HepG2 (cell line): ENCODE measurements at regions not wholly inside any gene's neighbourhood (a gene's known extent, or its start where the extent isn't known, plus 50 kb on each side); places are given as distances from the start of the nearest gene placed in this dataset.
A peak's percentile ranks its signal among the peaks of the same experiment; 100 is the strongest.

Experiments
- CBX1 ChIP-seq: IDR thresholded peaks from one replicate; pipeline ENCODE4 v1.6.1; 2016; ENCODE audit warnings: antibody characterized with exemption, low read depth
- FIP1L1 ChIP-seq: fragments of 200-400 bp; formaldehyde crosslinking; IDR thresholded peaks from 2 replicates; pipeline ENCODE4 v1.6.1; 2018; ENCODE audit warnings: low read depth, mild to moderate bottlenecking, low read length, moderate library complexity, borderline replicate concordance; ENCODE audit not compliant: insufficient read depth
- KLF11 ChIP-seq: IDR thresholded peaks from 2 replicates; pipeline ENCODE4 v1.6.1; 2016; ENCODE audit warnings: missing compliant biosample characterization
- NFKBIZ ChIP-seq: IDR thresholded peaks from 2 replicates; pipeline ENCODE4 v1.6.1; 2018; ENCODE audit warnings: missing genetic modification reagents, missing compliant biosample characterization
- POLR2G ChIP-seq: fragments of 200-400 bp; formaldehyde crosslinking; IDR thresholded peaks from 2 replicates; pipeline ENCODE4 v1.6.1; 2018; ENCODE audit warnings: mild to moderate bottlenecking, low read depth, low read length, moderate library complexity
- SMYD3 ChIP-seq: sonication (generic); formaldehyde crosslinking; IDR thresholded peaks from 2 replicates; pipeline ENCODE4 v1.8.1; 2023; ENCODE audit warnings: mild to moderate bottlenecking, missing genetic modification reagents
- SP4 ChIP-seq: sonication (generic); formaldehyde crosslinking; IDR thresholded peaks from 2 replicates; pipeline ENCODE4 v1.8.1; 2023; ENCODE audit warnings: mild to moderate bottlenecking, missing genetic modification reagents
- YY1 ChIP-seq: IDR thresholded peaks from 2 replicates; pipeline ENCODE4 v1.6.1; 2011; ENCODE audit warnings: low read length, low read depth, moderate library complexity, mild to moderate bottlenecking; ENCODE audit not compliant: insufficient read depth, insufficient replicate concordance
- ZBTB3 ChIP-seq: sonication (generic); formaldehyde crosslinking; IDR thresholded peaks from 2 replicates; pipeline ENCODE4 v1.4.0; 2020; ENCODE audit warnings: low read depth, mild to moderate bottlenecking, moderate library complexity, missing genetic modification reagents, borderline replicate concordance
- ZFP90 ChIP-seq: sonication (generic); formaldehyde crosslinking; IDR thresholded peaks from 2 replicates; pipeline ENCODE4 v1.8.0; 2022; ENCODE audit warnings: missing genetic modification reagents, mild to moderate bottlenecking, inconsistent platforms, borderline replicate concordance
- ZMAT3 ChIP-seq: sonication (generic); formaldehyde crosslinking; conservative IDR thresholded peaks from 2 replicates; pipeline ENCODE4 v1.7.0; 2021; ENCODE audit warnings: missing genetic modification reagents
- ZNF251 ChIP-seq: sonication (generic); formaldehyde crosslinking; IDR thresholded peaks from 2 replicates; pipeline ENCODE4 v1.9.0; 2021; ENCODE audit warnings: mild to moderate bottlenecking, missing genetic modification reagents
- ZNF326 ChIP-seq: sonication (generic); formaldehyde crosslinking; IDR thresholded peaks from 2 replicates; pipeline ENCODE4 v1.4.0; 2020; ENCODE audit warnings: missing genetic modification reagents, borderline replicate concordance
- ZNF331 ChIP-seq: sonication (generic); formaldehyde crosslinking; IDR thresholded peaks from 2 replicates; pipeline ENCODE4 v1.4.0; 2020; ENCODE audit warnings: missing genetic modification reagents
- ZNF441 ChIP-seq: sonication (generic); formaldehyde crosslinking; IDR thresholded peaks from 2 replicates; pipeline ENCODE4 v1.7.0; 2021; ENCODE audit warnings: missing genetic modification reagents, borderline replicate concordance
- ZNF773 ChIP-seq: sonication (generic); formaldehyde crosslinking; IDR thresholded peaks from 2 replicates; pipeline ENCODE4 v1.4.0; 2020; ENCODE audit warnings: missing genetic modification reagents, borderline replicate concordance
- TF ChIP-seq, protein P1 (sequence below): sonication (generic); formaldehyde crosslinking; IDR thresholded peaks from 2 replicates; pipeline ENCODE4 v1.5.1; 2020; ENCODE audit warnings: mild to moderate bottlenecking, missing genetic modification reagents, moderate library complexity
- TF ChIP-seq, protein P2 (sequence below): sonication (generic); formaldehyde crosslinking; IDR thresholded peaks from 2 replicates; pipeline ENCODE4 v1.4.0; 2020; ENCODE audit warnings: mild to moderate bottlenecking, missing genetic modification reagents
- TF ChIP-seq, protein P3 (sequence below): sonication (generic); formaldehyde crosslinking; conservative IDR thresholded peaks from 2 replicates; pipeline ENCODE4 v1.8.0; 2022; ENCODE audit warnings: missing genetic modification reagents
- TF ChIP-seq, protein P4 (sequence below): sonication (generic); IDR thresholded peaks from 2 replicates; pipeline ENCODE4 v1.6.1; 2016; ENCODE audit warnings: low read depth, borderline replicate concordance
- TF ChIP-seq, protein P5 (sequence below): sonication (generic); formaldehyde crosslinking; IDR thresholded peaks from 2 replicates; pipeline ENCODE4 v1.4.0; 2020; ENCODE audit warnings: missing genetic modification reagents

DNA sequence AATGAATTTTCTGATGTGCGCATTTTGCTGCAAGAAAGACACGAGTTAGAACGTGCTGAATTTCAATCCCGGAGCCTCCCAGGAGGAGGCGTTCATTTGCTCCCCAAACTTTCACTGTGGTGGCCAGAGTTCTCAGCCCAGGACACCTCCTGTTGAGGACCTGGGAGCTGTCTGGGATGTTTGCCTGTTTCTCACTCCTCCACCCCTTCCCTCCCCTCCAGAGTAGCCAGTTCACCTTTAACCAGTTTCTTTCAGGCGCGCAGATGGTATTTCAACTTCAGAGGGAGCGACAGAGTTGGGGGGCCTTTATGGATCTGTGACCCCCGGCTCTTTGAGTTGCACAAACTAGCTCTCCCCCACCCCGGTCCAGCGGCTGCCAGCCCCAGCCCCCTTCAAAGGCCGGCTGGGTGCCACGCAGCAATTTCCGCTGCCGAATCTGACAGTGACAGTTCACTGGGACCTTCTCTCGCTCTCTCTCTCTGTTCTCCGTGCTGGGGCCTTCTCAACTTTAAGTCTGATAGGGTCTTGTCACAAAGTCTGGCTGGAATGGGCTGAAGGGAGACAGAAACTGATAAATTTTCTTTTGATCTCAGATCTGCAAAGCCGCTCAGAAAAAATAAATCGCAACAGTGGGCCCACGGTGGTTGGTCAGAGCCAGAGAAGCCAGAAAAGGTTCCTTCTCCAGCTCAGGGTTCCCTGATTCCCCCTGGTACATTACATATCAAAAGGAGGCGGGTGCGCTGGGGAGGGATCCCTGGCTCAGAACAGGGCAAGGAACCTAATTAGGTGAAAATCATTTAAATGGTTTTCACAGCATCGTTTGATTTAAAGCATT is 100.0 kb upstream of the STX18 start (continued):
- TF ChIP-seq, protein P1, sequence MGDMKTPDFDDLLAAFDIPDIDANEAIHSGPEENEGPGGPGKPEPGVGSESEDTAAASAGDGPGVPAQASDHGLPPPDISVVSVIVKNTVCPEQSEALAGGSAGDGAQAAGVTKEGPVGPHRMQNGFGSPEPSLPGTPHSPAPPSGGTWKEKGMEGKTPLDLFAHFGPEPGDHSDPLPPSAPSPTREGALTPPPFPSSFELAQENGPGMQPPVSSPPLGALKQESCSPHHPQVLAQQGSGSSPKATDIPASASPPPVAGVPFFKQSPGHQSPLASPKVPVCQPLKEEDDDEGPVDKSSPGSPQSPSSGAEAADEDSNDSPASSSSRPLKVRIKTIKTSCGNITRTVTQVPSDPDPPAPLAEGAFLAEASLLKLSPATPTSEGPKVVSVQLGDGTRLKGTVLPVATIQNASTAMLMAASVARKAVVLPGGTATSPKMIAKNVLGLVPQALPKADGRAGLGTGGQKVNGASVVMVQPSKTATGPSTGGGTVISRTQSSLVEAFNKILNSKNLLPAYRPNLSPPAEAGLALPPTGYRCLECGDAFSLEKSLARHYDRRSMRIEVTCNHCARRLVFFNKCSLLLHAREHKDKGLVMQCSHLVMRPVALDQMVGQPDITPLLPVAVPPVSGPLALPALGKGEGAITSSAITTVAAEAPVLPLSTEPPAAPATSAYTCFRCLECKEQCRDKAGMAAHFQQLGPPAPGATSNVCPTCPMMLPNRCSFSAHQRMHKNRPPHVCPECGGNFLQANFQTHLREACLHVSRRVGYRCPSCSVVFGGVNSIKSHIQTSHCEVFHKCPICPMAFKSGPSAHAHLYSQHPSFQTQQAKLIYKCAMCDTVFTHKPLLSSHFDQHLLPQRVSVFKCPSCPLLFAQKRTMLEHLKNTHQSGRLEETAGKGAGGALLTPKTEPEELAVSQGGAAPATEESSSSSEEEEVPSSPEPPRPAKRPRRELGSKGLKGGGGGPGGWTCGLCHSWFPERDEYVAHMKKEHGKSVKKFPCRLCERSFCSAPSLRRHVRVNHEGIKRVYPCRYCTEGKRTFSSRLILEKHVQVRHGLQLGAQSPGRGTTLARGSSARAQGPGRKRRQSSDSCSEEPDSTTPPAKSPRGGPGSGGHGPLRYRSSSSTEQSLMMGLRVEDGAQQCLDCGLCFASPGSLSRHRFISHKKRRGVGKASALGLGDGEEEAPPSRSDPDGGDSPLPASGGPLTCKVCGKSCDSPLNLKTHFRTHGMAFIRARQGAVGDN (CRISPR knock-in tag), result peak; percentile 69
- TF ChIP-seq, protein P2, sequence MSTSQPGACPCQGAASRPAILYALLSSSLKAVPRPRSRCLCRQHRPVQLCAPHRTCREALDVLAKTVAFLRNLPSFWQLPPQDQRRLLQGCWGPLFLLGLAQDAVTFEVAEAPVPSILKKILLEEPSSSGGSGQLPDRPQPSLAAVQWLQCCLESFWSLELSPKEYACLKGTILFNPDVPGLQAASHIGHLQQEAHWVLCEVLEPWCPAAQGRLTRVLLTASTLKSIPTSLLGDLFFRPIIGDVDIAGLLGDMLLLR, result no peak
- peak; percentile 51; the same call in 1 of the 2 replicates for TF ChIP-seq POLR2G
- no peak for TF ChIP-seq ZNF251 (CRISPR knock-in tag)
- TF ChIP-seq ZNF441, result no peak
- TF ChIP-seq, protein P3, sequence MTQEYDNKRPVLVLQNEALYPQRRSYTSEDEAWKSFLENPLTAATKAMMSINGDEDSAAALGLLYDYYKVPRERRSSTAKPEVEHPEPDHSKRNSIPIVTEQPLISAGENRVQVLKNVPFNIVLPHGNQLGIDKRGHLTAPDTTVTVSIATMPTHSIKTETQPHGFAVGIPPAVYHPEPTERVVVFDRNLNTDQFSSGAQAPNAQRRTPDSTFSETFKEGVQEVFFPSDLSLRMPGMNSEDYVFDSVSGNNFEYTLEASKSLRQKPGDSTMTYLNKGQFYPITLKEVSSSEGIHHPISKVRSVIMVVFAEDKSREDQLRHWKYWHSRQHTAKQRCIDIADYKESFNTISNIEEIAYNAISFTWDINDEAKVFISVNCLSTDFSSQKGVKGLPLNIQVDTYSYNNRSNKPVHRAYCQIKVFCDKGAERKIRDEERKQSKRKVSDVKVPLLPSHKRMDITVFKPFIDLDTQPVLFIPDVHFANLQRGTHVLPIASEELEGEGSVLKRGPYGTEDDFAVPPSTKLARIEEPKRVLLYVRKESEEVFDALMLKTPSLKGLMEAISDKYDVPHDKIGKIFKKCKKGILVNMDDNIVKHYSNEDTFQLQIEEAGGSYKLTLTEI (CRISPR knock-in tag), result no peak
- TF ChIP-seq ZNF326 (CRISPR knock-in tag), result no peak
- TF ChIP-seq ZFP90 (CRISPR knock-in tag), result no peak
- TF ChIP-seq NFKBIZ (CRISPR knock-in tag), result no peak
- no peak for TF ChIP-seq ZNF773 (CRISPR knock-in tag)
- TF ChIP-seq ZNF331 (CRISPR knock-in tag), result no peak
- TF ChIP-seq, protein P4, sequence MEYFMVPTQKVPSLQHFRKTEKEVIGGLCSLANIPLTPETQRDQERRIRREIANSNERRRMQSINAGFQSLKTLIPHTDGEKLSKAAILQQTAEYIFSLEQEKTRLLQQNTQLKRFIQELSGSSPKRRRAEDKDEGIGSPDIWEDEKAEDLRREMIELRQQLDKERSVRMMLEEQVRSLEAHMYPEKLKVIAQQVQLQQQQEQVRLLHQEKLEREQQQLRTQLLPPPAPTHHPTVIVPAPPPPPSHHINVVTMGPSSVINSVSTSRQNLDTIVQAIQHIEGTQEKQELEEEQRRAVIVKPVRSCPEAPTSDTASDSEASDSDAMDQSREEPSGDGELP, result no peak
- TF ChIP-seq FIP1L1, result no peak
- TF ChIP-seq, protein P5, sequence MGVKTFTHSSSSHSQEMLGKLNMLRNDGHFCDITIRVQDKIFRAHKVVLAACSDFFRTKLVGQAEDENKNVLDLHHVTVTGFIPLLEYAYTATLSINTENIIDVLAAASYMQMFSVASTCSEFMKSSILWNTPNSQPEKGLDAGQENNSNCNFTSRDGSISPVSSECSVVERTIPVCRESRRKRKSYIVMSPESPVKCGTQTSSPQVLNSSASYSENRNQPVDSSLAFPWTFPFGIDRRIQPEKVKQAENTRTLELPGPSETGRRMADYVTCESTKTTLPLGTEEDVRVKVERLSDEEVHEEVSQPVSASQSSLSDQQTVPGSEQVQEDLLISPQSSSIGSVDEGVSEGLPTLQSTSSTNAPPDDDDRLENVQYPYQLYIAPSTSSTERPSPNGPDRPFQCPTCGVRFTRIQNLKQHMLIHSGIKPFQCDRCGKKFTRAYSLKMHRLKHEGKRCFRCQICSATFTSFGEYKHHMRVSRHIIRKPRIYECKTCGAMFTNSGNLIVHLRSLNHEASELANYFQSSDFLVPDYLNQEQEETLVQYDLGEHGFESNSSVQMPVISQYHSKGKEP (CRISPR knock-in tag), result no peak
- peak; percentile 10 for TF ChIP-seq YY1
- TF ChIP-seq ZBTB3, result no peak
- TF ChIP-seq KLF11 (CRISPR knock-in tag), result no peak
- TF ChIP-seq ZMAT3 (CRISPR knock-in tag), result no peak
- 0 out of 2 replicates have a peak, but pooled peaks have one; percentile 24 for TF ChIP-seq SP4 (CRISPR knock-in tag)
- TF ChIP-seq SMYD3 (CRISPR knock-in tag), result 0 out of 2 replicates have a peak, but pooled peaks have one; percentile 34
- TF ChIP-seq CBX1, result no peak
